H1 (cell line): ENCODE measurements at regions not wholly inside any gene's neighbourhood (a gene's known extent, or its start where the extent isn't known, plus 50 kb on each side); places are given as distances from the start of the nearest gene placed in this dataset.

ENCODE experiments used
- CTCF ChIA-PET: fragments of 300-600 bp; sonication (Branson Sonifier 250); formaldehyde crosslinking; loops from one replicate; lab custom pipeline; 2021; ENCODE audit not compliant: partially characterized antibody; lab: Charles Lee
- POLR2A ChIA-PET: fragments of 300-600 bp; sonication (Branson Sonifier 250); formaldehyde crosslinking; loops from one replicate; lab custom pipeline; 2021; ENCODE audit warnings: inconsistent platforms; ENCODE audit not compliant: partially characterized antibody; lab: Charles Lee
- DNase-seq, 2 experiments: peaks; one replicate each; pipeline versions ENCODE4 v3.0.0 to v3.0.0-alpha.2; 2010 to 2022; ENCODE audit warnings: low spot score in 2 of 2, low read depth in 1 of 2, mixed read lengths in 1 of 2
- FAIRE-seq: peaks from 2 replicates; lab custom pipeline; 2011; peaks lifted over from hg19 to GRCh38; lab: Jason Lieb, UNC
- H2AFZ ChIP-seq: 2 replicates; pipeline ENCODE4 v1.8.1; 2012; ENCODE audit warnings: low read length, inconsistent platforms
- H2AK5ac ChIP-seq: 2 replicates; pipeline ENCODE4 v1.6.1; 2013; ENCODE audit warnings: low read depth, low read length
- H2BK120ac ChIP-seq: replicated peaks from 2 replicates; pipeline ENCODE3; 2013; ENCODE audit warnings: low read depth, low read length, inconsistent platforms
- H2BK12ac ChIP-seq: 2 replicates; pipeline ENCODE4 v1.6.1; 2013; ENCODE audit warnings: low read depth, low read length
- H2BK15ac ChIP-seq: 2 replicates; pipeline ENCODE4 v1.6.1; 2013; ENCODE audit warnings: low read length
- H2BK20ac ChIP-seq: 2 replicates; pipeline ENCODE4 v1.6.1; 2013; ENCODE audit warnings: low read length
- H2BK5ac ChIP-seq: 2 replicates; pipeline ENCODE4 v1.6.1; 2013; ENCODE audit warnings: low read depth, low read length
- H3K14ac ChIP-seq: 2 replicates; pipeline ENCODE4 v1.6.1; 2013; ENCODE audit warnings: inconsistent platforms; ENCODE audit not compliant: insufficient read length
- H3K18ac ChIP-seq: 2 replicates; pipeline ENCODE4 v1.6.1; 2013; ENCODE audit warnings: low read length; ENCODE audit errors: extremely low read depth
- H3K23ac ChIP-seq: 2 replicates; pipeline ENCODE4 v1.6.1; 2013; ENCODE audit warnings: inconsistent platforms; ENCODE audit not compliant: insufficient read length
- H3K23me2 ChIP-seq: 2 replicates; pipeline ENCODE4 v1.6.1; 2013; ENCODE audit warnings: low read depth, low read length
- H3K27ac ChIP-seq: 2 replicates; pipeline ENCODE4 v1.6.1; 2011; ENCODE audit warnings: low read depth, low read length, inconsistent platforms
- H3K27me3 ChIP-seq, 4 experiments: replicated peaks in 1 of 4; 1 replicate in 1 of 4; 2 replicates in 3 of 4; pipeline versions ENCODE4 v1.6.1 to v1.8.1; 2011 to 2013; ENCODE audit warnings: low read length in 3 of 4, mild to moderate bottlenecking in 3 of 4, inconsistent platforms in 2 of 4, mixed read lengths in 2 of 4, moderate library complexity in 1 of 4; ENCODE audit not compliant: control insufficient read depth in 3 of 4, insufficient read depth in 3 of 4; ENCODE audit errors: extremely low read depth in 1 of 4
- H3K36me3 ChIP-seq, 4 experiments: 2 replicates each; pipeline versions ENCODE4 v1.6.1 to v1.8.1; 2011 to 2013; ENCODE audit warnings: mild to moderate bottlenecking in 4 of 4, low read length in 3 of 4, moderate library complexity in 2 of 4, control low read depth in 1 of 4, inconsistent platforms in 1 of 4; ENCODE audit not compliant: insufficient read depth in 4 of 4, control insufficient read depth in 2 of 4
- H3K4ac ChIP-seq: replicated peaks from 2 replicates; pipeline ENCODE3; 2013; ENCODE audit warnings: low read length, low read depth, mixed read lengths, inconsistent platforms; ENCODE audit not compliant: insufficient read length
- H3K4me1 ChIP-seq, 4 experiments: replicated peaks in 1 of 4; 1 replicate in 1 of 4; 2 replicates in 3 of 4; pipeline versions ENCODE4 v1.6.1 to v1.8.1; 2011 to 2013; ENCODE audit warnings: low read length in 3 of 4, inconsistent platforms in 2 of 4, mixed read lengths in 1 of 4; ENCODE audit not compliant: insufficient read depth in 4 of 4, control insufficient read depth in 3 of 4
- H3K4me2 ChIP-seq, 2 experiments: 2 replicates each; pipeline versions ENCODE4 v1.6.1 to v1.8.1; 2011 to 2013; ENCODE audit warnings: low read depth in 2 of 2, low read length in 2 of 2, control low read depth in 1 of 2, inconsistent platforms in 1 of 2, mild to moderate bottlenecking in 1 of 2; ENCODE audit not compliant: insufficient read depth in 1 of 2
- H3K4me3 ChIP-seq, 4 experiments: fragments of 200-600, 300-600 bp in 1 of 4; sonication (generic), shearing (Covaris generic), sonication (Bioruptor Twin) in 1 of 4; 2 replicates each; pipeline versions ENCODE4 v1.5.1 to v1.8.1; 2011 to 2016; ENCODE audit warnings: low read length in 4 of 4, low read depth in 3 of 4, control low read depth in 2 of 4, inconsistent platforms in 2 of 4, mild to moderate bottlenecking in 2 of 4, mixed read lengths in 1 of 4, moderate library complexity in 1 of 4; ENCODE audit not compliant: insufficient read depth in 2 of 4; ENCODE audit errors: extremely low read depth in 1 of 4
- H3K56ac ChIP-seq: replicated peaks from 2 replicates; pipeline ENCODE3; 2013; ENCODE audit warnings: low read depth, mild to moderate bottlenecking, mixed read lengths, low read length, inconsistent platforms; ENCODE audit not compliant: insufficient read length
- H3K79me1 ChIP-seq: 2 replicates; pipeline ENCODE4 v1.6.1; 2013; ENCODE audit warnings: low read depth, low read length, control low read depth
- H3K79me2 ChIP-seq, 2 experiments: 2 replicates each; pipeline versions ENCODE4 v1.6.1 to v1.8.1; 2012 to 2013; ENCODE audit warnings: low read length in 2 of 2, mild to moderate bottlenecking in 2 of 2, inconsistent platforms in 1 of 2; ENCODE audit not compliant: insufficient read depth in 2 of 2, control insufficient read depth in 1 of 2
- H3K9ac ChIP-seq, 4 experiments: replicated peaks in 1 of 4; 1 replicate in 1 of 4; 2 replicates in 3 of 4; pipeline versions ENCODE4 v1.6.1 to v1.8.1; 2011 to 2013; ENCODE audit warnings: low read depth in 3 of 4, low read length in 3 of 4, control low read depth in 2 of 4, mild to moderate bottlenecking in 2 of 4, moderate library complexity in 2 of 4, inconsistent platforms in 1 of 4; ENCODE audit errors: extremely low read depth in 1 of 4
- H3K9me3 ChIP-seq, 2 experiments: 2 replicates each; pipeline versions ENCODE4 v1.6.1 to v1.8.1; 2012 to 2013; ENCODE audit warnings: mild to moderate bottlenecking in 2 of 2, moderate library complexity in 2 of 2, control low read depth in 1 of 2, inconsistent platforms in 1 of 2, low read depth in 1 of 2, low read length in 1 of 2, mixed read lengths in 1 of 2; ENCODE audit not compliant: insufficient read depth in 2 of 2
- H4K20me1 ChIP-seq, 2 experiments: replicated peaks in 1 of 2; 2 replicates each; pipeline versions ENCODE3 to v1.8.1; 2011 to 2013; ENCODE audit warnings: inconsistent platforms in 2 of 2, low read length in 2 of 2, mild to moderate bottlenecking in 1 of 2; ENCODE audit not compliant: insufficient read depth in 2 of 2, control insufficient read depth in 1 of 2
- H4K5ac ChIP-seq: 2 replicates; pipeline ENCODE4 v1.6.1; 2013; ENCODE audit warnings: low read length, low read depth, mixed read lengths, inconsistent platforms; ENCODE audit not compliant: insufficient read length
- H4K8ac ChIP-seq: 2 replicates; pipeline ENCODE4 v1.8.0; 2013; ENCODE audit warnings: mild to moderate bottlenecking, moderate library complexity, low read length, inconsistent platforms; ENCODE audit not compliant: insufficient read depth; ENCODE audit errors: extremely low read depth
- H4K91ac ChIP-seq: replicated peaks from 2 replicates; pipeline ENCODE3; 2013; ENCODE audit warnings: low read length, mixed read lengths, inconsistent platforms; ENCODE audit not compliant: insufficient read length
- ASH2L ChIP-seq: fragments of 200-600, 300-600 bp; sonication (generic); IDR thresholded peaks from one replicate; pipeline ENCODE4 v1.7.1; 2017; ENCODE audit warnings: low read length
- BACH1 ChIP-seq: IDR thresholded peaks from 2 replicates; pipeline ENCODE4 v1.6.1; 2012; ENCODE audit warnings: low read length, improper control_type of control experiment
- CREB1 ChIP-seq: IDR thresholded peaks from 2 replicates; pipeline ENCODE4 v1.6.1; 2012; ENCODE audit warnings: inconsistent platforms
- KDM4A ChIP-seq: IDR thresholded peaks from one replicate; pipeline ENCODE4 v1.7.1; 2012; ENCODE audit warnings: low read depth, mild to moderate bottlenecking, moderate library complexity, low read length, inconsistent platforms; ENCODE audit not compliant: severe bottlenecking
- KDM5A ChIP-seq: fragments of 200-600 bp; IDR thresholded peaks from 2 replicates; pipeline ENCODE4 v1.7.1; 2012; ENCODE audit warnings: mild to moderate bottlenecking, low read length, inconsistent platforms, mixed read lengths
- PHF8 ChIP-seq: fragments of 200-600 bp; sonication (generic); conservative IDR thresholded peaks from 2 replicates; pipeline ENCODE4 v1.7.1; 2012; ENCODE audit warnings: low read depth, mild to moderate bottlenecking, inconsistent platforms, low read length, moderate library complexity
- RAD21 ChIP-seq, 2 experiments: IDR thresholded peaks in 1 of 2; conservative IDR thresholded peaks in 1 of 2; 2 replicates each; pipeline ENCODE4 v1.6.1; 2011; ENCODE audit warnings: low read depth in 2 of 2, low read length in 2 of 2, improper control_type of control experiment in 1 of 2, inconsistent platforms in 1 of 2, mild to moderate bottlenecking in 1 of 2, moderate library complexity in 1 of 2
- SIRT6 ChIP-seq: IDR thresholded peaks from one replicate; pipeline ENCODE4 v1.7.1; 2012; ENCODE audit warnings: low read length, inconsistent platforms
- TBP ChIP-seq: IDR thresholded peaks from 2 replicates; pipeline ENCODE4 v1.6.1; 2011; ENCODE audit warnings: low read depth, low read length, improper control_type of control experiment
- WGBS, 2 experiments: shearing (Covaris generic) in 1 of 2; methylation state at CpG; one replicate each; pipeline versions ENCODE4 v1.1.6 to v1.1.7; 2013 to 2015; ENCODE audit warnings: low lambda C conversion rate in 2 of 2, mixed read lengths in 2 of 2, inconsistent platforms in 1 of 2, low coverage in 1 of 2, missing lambda C conversion rate in 1 of 2; ENCODE audit not compliant: insufficient replicate concordance in 2 of 2, insufficient coverage in 1 of 2, insufficient read length in 1 of 2; ENCODE audit errors: extremely low coverage in 1 of 2, missing lambda C conversion rate in 1 of 2; 5-methylcytosine and 5-hydroxymethylcytosine counted together

GRCh38 chr5:71893451-71893850, 174.4 kb downstream of the CARTPT start:
- ChIA-PET POLR2A (no interaction called here), CTCF (interaction anchor here (1.9 kb wide), 1 partner anchor 110 kb away, joined by 5 read pairs; no protein-coding TSS in a partner anchor)
- no peak overlapping the region for H3K14ac ChIP-seq
- H3K79me1 ChIP-seq = no peaks in the 10 kb centered on the region
- H3K56ac ChIP-seq = no peak overlapping the region
- H2BK15ac ChIP-seq = no peak overlapping the region
- H2BK120ac ChIP-seq = no peak overlapping the region
- no peak overlapping the region for H3K4me2 ChIP-seq
- no peaks in the 10 kb centered on the region for H3K9me3 ChIP-seq
- H3K27ac ChIP-seq = no peak overlapping the region
- DNase-seq = no peak
- H2BK20ac ChIP-seq = no peak overlapping the region
- no peak overlapping the region for H4K8ac ChIP-seq
- 91% methylated on average over 3 of the region's 3 CpGs; no CpG with 5 or more reads in 1 of the 2 experiments for WGBS, 2 experiments
- H3K23me2 ChIP-seq = no peaks in the 10 kb centered on the region
- no peak overlapping the region for H2AK5ac ChIP-seq
- no peak overlapping the region for H2BK12ac ChIP-seq
- FAIRE-seq = no peak
- H2BK5ac ChIP-seq = no peak overlapping the region
- no peak overlapping the region for H3K23ac ChIP-seq
- H3K9ac ChIP-seq = no peak overlapping the region
- H4K91ac ChIP-seq = no peak overlapping the region
- H3K27me3 ChIP-seq = no peaks in the 10 kb centered on the region; a peak in 1 of 7 replicates
- no peak overlapping the region for H2AFZ ChIP-seq
- H4K5ac ChIP-seq = no peak overlapping the region
- no peak overlapping the region for H3K4me3 ChIP-seq
- no peak overlapping the region for H3K4ac ChIP-seq
- H4K20me1 ChIP-seq = no peaks in the 10 kb centered on the region
- no peaks in the 10 kb centered on the region for H3K79me2 ChIP-seq
- peaks cover 0 to 8% (median 2%) of the 10 kb centered on the region in 4 experiments; a peak in 3 of 7 replicates for H3K4me1 ChIP-seq
- no peak overlapping the region for H3K18ac ChIP-seq
- H3K36me3 ChIP-seq = no peaks in the 10 kb centered on the region
- TF ChIP-seq RAD21 (IDR thresholded peaks at IDR 0.05 in 1 of 2, conservative IDR thresholded peaks at IDR 0.05 in 1 of 2; ENCODE audit: low read depth in 2 of 2, low read length in 2 of 2) (no peak), KDM4A (no peak), CREB1 (no peak), TBP (no peak), SIRT6 (no peak), PHF8 (no peak), KDM5A (no peak), ASH2L (no peak), BACH1 (no peak)
